Endothelial cell (in vitro differentiated cells): ENCODE measurements at regions not wholly inside any gene's neighbourhood (a gene's known extent, or its start where the extent isn't known, plus 50 kb on each side); places are given as distances from the start of the nearest gene placed in this dataset.

ENCODE experiments used
- DNase-seq: peaks from one replicate; pipeline ENCODE4 v3.0.0; 2021; ENCODE audit warnings: low spot score
- H3K27ac Mint-ChIP-seq: one replicate; pipeline ENCODE4 v1.8.0; 2021; ENCODE audit warnings: mixed read lengths, inconsistent platforms; ENCODE audit not compliant: unreplicated experiment
- H3K27me3 Mint-ChIP-seq: one replicate; pipeline ENCODE4 v1.8.0; 2021; ENCODE audit warnings: mild to moderate bottlenecking, moderate library complexity, mixed read lengths, inconsistent platforms; ENCODE audit not compliant: unreplicated experiment
- H3K36me3 Mint-ChIP-seq: one replicate; pipeline ENCODE4 v1.8.0; 2021; ENCODE audit warnings: mild to moderate bottlenecking, low read depth, mixed read lengths, inconsistent platforms; ENCODE audit not compliant: unreplicated experiment
- H3K4me1 Mint-ChIP-seq: one replicate; pipeline ENCODE4 v1.8.0; 2021; ENCODE audit warnings: mild to moderate bottlenecking, mixed read lengths, inconsistent platforms; ENCODE audit not compliant: unreplicated experiment
- H3K4me3 Mint-ChIP-seq: one replicate; pipeline ENCODE4 v1.8.0; 2021; ENCODE audit warnings: mild to moderate bottlenecking, mixed read lengths, inconsistent platforms; ENCODE audit not compliant: unreplicated experiment
- H3K9me3 Mint-ChIP-seq: one replicate; pipeline ENCODE4 v1.8.0; 2021; ENCODE audit warnings: mixed read lengths, inconsistent platforms; ENCODE audit not compliant: unreplicated experiment
- TF ChIP-seq, protein P1 (sequence below): fragments of 200-600 bp; sonication (generic); IDR thresholded peaks from one replicate; pipeline ENCODE4 v1.5.0; 2021; ENCODE audit warnings: antibody characterized with exemption; ENCODE audit not compliant: unreplicated experiment

DNA sequence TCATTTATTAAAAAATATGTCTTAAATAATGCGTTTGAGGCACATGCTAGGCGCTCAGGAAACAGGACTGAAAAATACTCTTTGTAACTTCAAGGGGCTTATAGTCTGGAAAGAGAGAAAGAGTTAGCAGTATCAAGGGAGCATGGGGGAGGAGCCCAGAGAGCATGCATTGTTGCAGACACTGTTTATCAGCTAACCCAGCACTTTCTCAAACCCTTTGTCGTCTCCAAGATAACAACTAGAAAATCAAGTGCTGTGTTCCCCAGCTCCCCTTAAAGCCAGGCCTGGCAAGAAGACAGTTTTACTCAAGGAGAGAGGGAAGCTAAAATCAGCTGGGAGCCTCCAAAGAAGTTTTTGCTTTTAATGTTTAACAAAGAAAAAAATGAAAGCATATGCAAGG, 98.4 kb downstream of the PERP start:
- Mint-ChIP-seq H3K36me3 (no peaks in the 10 kb centered on the region), H3K27ac (no peak overlapping the region), H3K4me3 (no peak overlapping the region), H3K27me3 (peaks cover 1% of the 10 kb centered on the region), H3K4me1 (peaks cover 4% of the 10 kb centered on the region), H3K9me3 (no peaks in the 10 kb centered on the region)
- DNase-seq, result no peak
- TF ChIP-seq, protein P1, sequence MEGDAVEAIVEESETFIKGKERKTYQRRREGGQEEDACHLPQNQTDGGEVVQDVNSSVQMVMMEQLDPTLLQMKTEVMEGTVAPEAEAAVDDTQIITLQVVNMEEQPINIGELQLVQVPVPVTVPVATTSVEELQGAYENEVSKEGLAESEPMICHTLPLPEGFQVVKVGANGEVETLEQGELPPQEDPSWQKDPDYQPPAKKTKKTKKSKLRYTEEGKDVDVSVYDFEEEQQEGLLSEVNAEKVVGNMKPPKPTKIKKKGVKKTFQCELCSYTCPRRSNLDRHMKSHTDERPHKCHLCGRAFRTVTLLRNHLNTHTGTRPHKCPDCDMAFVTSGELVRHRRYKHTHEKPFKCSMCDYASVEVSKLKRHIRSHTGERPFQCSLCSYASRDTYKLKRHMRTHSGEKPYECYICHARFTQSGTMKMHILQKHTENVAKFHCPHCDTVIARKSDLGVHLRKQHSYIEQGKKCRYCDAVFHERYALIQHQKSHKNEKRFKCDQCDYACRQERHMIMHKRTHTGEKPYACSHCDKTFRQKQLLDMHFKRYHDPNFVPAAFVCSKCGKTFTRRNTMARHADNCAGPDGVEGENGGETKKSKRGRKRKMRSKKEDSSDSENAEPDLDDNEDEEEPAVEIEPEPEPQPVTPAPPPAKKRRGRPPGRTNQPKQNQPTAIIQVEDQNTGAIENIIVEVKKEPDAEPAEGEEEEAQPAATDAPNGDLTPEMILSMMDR, result no peak

DNA sequence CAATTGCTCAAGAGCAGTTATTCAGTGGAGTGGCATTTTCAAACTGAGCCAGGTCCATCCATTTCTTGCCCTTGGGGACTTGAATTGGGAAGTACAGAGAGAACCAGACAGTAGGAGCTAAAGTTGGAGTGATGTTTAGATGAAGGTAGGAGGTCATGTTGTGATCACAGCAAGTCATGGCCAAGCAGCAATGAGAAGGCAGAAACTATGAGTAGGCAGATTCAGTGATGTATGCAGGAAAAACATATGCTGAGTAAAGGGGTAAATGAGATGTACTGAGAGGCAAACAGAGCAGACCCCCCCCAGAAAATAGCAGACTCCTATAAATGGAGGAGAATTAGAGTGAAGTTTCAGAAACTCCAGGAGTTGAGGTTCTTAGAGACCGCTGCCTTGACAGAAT, 95.8 kb downstream of the PERP start:
- Mint-ChIP-seq H3K27me3 (no peaks in the 10 kb centered on the region), H3K27ac (no peak overlapping the region), H3K9me3 (no peaks in the 10 kb centered on the region), H3K4me3 (no peak overlapping the region), H3K4me1 (no peaks in the 10 kb centered on the region), H3K36me3 (no peaks in the 10 kb centered on the region)
- TF ChIP-seq, protein P1, result no peak
- no peak for DNase-seq

DNA sequence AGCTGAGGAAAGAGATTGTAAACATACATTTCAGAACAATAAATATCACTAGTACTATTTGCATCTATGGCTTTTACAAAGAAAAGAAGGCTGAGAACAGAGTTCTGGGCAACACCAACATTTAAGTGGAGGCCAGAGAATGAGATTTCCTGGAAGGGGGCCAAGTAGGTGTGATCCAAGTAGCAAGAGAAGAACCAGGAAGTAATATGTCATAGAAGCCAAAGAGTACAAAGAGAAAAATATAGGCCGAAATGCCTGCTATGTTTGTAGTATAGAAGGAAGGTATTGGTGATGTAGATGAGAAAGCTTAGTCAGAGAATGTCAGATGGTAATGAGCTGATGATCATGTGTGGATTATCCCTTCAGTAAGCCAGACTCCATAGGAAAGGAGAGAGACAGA, 94.5 kb downstream of the PERP start:
- DNase-seq, result no peak
- H3K27ac Mint-ChIP-seq, result no peak overlapping the region
- H3K27me3 Mint-ChIP-seq, result no peaks in the 10 kb centered on the region
- peaks cover 6% of the 10 kb centered on the region for H3K4me1 Mint-ChIP-seq
- no peaks in the 10 kb centered on the region for H3K36me3 Mint-ChIP-seq
- TF ChIP-seq, protein P1, result no peak
- no peak overlapping the region for H3K4me3 Mint-ChIP-seq
- no peaks in the 10 kb centered on the region for H3K9me3 Mint-ChIP-seq

DNA sequence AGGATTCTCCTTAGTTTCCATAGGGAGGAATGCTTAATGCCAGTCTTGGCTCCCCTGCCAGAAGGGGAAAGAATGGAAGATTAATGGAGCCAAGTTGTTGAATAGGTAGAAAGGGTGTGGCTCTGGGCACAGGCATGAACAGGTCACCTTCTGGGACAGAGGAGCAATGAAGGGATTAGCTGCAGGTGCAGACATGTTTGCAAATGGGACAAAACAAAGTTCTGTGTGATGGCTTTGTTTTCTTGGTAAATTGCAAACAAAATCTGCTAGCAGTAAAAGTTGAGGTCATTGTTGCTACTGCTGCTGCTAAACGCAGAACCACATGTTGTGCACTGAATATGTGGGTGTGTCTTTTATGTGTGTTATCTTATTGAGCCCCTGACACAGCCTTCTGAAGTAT, 93.3 kb downstream of the PERP start:
- no peak overlapping the region for H3K4me3 Mint-ChIP-seq
- H3K36me3 Mint-ChIP-seq, result no peaks in the 10 kb centered on the region
- H3K4me1 Mint-ChIP-seq, result peaks cover 6% of the 10 kb centered on the region
- H3K27me3 Mint-ChIP-seq, result no peaks in the 10 kb centered on the region
- TF ChIP-seq, protein P1, result no peak
- no peak for DNase-seq
- no peaks in the 10 kb centered on the region for H3K9me3 Mint-ChIP-seq
- no peak overlapping the region for H3K27ac Mint-ChIP-seq

DNA sequence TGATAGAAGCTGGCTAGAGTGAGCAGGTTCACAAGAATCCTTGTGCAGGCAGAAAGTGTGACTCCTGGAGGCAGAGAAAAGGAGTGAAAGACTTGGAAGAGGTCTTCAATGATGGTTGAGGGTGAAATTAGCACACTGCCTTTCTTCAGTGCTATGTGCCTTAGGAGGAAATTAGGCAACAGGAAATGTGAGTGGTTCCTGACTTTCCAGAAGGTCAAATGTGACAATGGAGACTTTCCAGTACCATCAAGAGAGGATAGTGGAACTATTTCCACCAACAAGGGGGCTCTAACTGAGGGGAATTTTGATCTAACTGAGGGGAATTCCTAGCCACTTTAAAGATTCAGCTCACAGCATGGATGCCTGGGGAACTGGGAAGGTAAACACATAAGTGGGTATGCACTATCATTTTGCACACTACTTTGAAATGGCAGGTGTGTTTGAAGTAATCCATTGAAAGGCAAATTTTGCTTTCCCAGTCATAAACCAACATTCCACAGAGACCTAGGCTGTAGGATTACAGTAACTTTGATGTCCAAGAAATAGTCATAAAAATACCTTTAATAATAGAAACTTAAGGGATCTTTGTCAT, 90.0 kb downstream of the PERP start:
- Mint-ChIP-seq H3K27me3 (no peaks in the 10 kb centered on the region), H3K4me1 (peaks cover 6% of the 10 kb centered on the region), H3K36me3 (no peaks in the 10 kb centered on the region), H3K4me3 (no peak overlapping the region), H3K9me3 (no peaks in the 10 kb centered on the region), H3K27ac (no peak overlapping the region)
- DNase-seq, result no peak
- TF ChIP-seq, protein P1, result no peak
